Thyroid gland (tissue), 4 donors: ENCODE measurements at regions not wholly inside any gene's neighbourhood (a gene's known extent, or its start where the extent isn't known, plus 50 kb on each side); places are given as distances from the start of the nearest gene placed in this dataset.

ENCODE experiments used
- POLR2A ChIP-seq, 2 donors: fragments of 450-650 bp; IDR thresholded peaks; one replicate each; pipeline ENCODE4 v1.6.1; 2017; ENCODE audit warnings: antibody characterized with exemption in 2 of 2, mild to moderate bottlenecking in 2 of 2, moderate library complexity in 1 of 2
- TF ChIP-seq, protein P1 (sequence below), 6 experiments: fragments of 200-600 bp in 3 of 6; fragments of 450-650 bp in 3 of 6; sonication (generic) in 3 of 6; IDR thresholded peaks; one replicate each; pipeline ENCODE4 v1.5.1; 2016 to 2019; ENCODE audit warnings: antibody characterized with exemption in 6 of 6, mild to moderate bottlenecking in 2 of 6, inconsistent platforms in 1 of 6, moderate library complexity in 1 of 6

DNA sequence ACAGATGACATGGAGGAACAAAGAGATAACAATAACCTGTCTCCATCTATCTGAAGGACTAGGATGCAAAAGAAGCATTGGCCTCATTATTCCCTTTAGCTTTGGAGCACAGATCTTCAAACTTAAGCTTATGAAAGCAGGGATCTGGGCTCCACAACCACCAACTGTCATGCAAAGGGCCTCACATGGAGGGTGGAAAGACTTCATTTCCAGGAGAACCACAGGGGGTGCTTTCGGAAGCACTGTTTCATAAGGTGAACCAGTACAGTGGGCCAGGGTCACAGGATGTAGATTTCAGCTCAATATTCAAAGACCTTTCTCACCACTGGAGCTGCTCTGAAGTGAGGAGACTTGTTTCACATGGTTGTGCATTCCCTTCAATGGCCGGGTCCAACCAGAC, 55.1 kb upstream of the MYB start:
- TF ChIP-seq, protein P1, sequence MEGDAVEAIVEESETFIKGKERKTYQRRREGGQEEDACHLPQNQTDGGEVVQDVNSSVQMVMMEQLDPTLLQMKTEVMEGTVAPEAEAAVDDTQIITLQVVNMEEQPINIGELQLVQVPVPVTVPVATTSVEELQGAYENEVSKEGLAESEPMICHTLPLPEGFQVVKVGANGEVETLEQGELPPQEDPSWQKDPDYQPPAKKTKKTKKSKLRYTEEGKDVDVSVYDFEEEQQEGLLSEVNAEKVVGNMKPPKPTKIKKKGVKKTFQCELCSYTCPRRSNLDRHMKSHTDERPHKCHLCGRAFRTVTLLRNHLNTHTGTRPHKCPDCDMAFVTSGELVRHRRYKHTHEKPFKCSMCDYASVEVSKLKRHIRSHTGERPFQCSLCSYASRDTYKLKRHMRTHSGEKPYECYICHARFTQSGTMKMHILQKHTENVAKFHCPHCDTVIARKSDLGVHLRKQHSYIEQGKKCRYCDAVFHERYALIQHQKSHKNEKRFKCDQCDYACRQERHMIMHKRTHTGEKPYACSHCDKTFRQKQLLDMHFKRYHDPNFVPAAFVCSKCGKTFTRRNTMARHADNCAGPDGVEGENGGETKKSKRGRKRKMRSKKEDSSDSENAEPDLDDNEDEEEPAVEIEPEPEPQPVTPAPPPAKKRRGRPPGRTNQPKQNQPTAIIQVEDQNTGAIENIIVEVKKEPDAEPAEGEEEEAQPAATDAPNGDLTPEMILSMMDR (IDR thresholded peaks at IDR 0.05): no peak
- TF ChIP-seq POLR2A (IDR thresholded peaks at IDR 0.05): no peak
